IPS-18a (cell line): ENCODE measurements at regions not wholly inside any gene's neighbourhood (a gene's known extent, or its start where the extent isn't known, plus 50 kb on each side); places are given as distances from the start of the nearest gene placed in this dataset.

Source experiments
- H3K27ac ChIP-seq: one replicate; pipeline ENCODE4 v1.5.1; 2013; ENCODE audit warnings: low read length
- H3K27me3 ChIP-seq: one replicate; pipeline ENCODE4 v1.6.1; 2013; ENCODE audit warnings: mild to moderate bottlenecking, low read length; ENCODE audit not compliant: control insufficient read depth, insufficient read depth
- H3K36me3 ChIP-seq: one replicate; pipeline ENCODE4 v1.6.1; 2013; ENCODE audit warnings: low read depth, low read length; ENCODE audit not compliant: control insufficient read depth
- H3K4me1 ChIP-seq: one replicate; pipeline ENCODE4 v1.6.1; 2013; ENCODE audit warnings: low read depth, low read length; ENCODE audit not compliant: control insufficient read depth
- H3K4me3 ChIP-seq: one replicate; pipeline ENCODE4 v1.5.1; 2013; ENCODE audit warnings: low read length
- H3K9ac ChIP-seq: one replicate; pipeline ENCODE4 v1.6.1; 2013; ENCODE audit warnings: mild to moderate bottlenecking, low read length, moderate library complexity
- H3K9me3 ChIP-seq: one replicate; pipeline ENCODE4 v1.6.1; 2013; ENCODE audit warnings: low read depth, low read length; ENCODE audit not compliant: control insufficient read depth

- no peaks in the 10 kb centered on the region for H3K36me3 ChIP-seq
- H3K4me1 ChIP-seq, result no peaks in the 10 kb centered on the region
- H3K9me3 ChIP-seq, result no peaks in the 10 kb centered on the region
- no peak overlapping the region for H3K4me3 ChIP-seq
- no peak overlapping the region for H3K27ac ChIP-seq
- no peak overlapping the region for H3K9ac ChIP-seq
- no peaks in the 10 kb centered on the region for H3K27me3 ChIP-seq
These were observed 541.7 kb downstream of the TBL1XR1 start for GRCh38 chr3:176655404-176656094.

DNA sequence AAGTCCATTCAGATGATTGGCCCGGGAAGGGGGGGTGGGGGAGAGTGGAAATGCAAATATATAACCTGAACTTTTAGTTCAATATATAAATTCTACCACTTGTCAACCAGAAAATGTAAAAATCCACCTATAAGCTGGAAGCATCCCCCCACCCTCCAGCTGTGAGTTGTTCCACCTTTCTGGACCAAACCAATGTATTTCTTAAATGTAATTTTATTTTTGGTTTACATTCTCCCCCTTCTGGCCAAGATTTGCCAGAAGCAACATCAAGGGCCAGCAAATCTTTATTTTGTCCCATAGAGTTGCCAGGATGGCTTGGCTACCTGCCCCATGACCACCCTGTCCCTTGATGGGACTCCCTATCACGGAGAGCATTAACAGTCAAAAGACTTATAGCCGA, 545.7 kb downstream of the TBL1XR1 start:
- H3K27ac ChIP-seq, result no peak overlapping the region
- H3K9ac ChIP-seq, result no peak overlapping the region
- H3K4me1 ChIP-seq, result no peaks in the 10 kb centered on the region
- no peaks in the 10 kb centered on the region for H3K9me3 ChIP-seq
- H3K36me3 ChIP-seq, result no peaks in the 10 kb centered on the region
- no peak overlapping the region for H3K4me3 ChIP-seq
- no peaks in the 10 kb centered on the region for H3K27me3 ChIP-seq

GRCh38 chr3:176650478-176650877, 546.8 kb downstream of the TBL1XR1 start:
- Histone ChIP-seq H3K9me3 (no peaks in the 10 kb centered on the region), H3K36me3 (no peaks in the 10 kb centered on the region)

GRCh38 chr3:176647987-176648386, 549.3 kb downstream of the TBL1XR1 start:
- Histone ChIP-seq H3K27me3 (no peaks in the 10 kb centered on the region), H3K27ac (no peak overlapping the region), H3K4me3 (no peak overlapping the region), H3K36me3 (no peaks in the 10 kb centered on the region), H3K9ac (no peak overlapping the region), H3K9me3 (no peaks in the 10 kb centered on the region), H3K4me1 (no peaks in the 10 kb centered on the region)

More at GRCh38 chr3:176650478-176650877, 546.8 kb downstream of the TBL1XR1 start:
- Histone ChIP-seq H3K4me1 (no peaks in the 10 kb centered on the region), H3K27me3 (no peaks in the 10 kb centered on the region), H3K9ac (no peak overlapping the region), H3K27ac (no peak overlapping the region), H3K4me3 (no peak overlapping the region)

DNA sequence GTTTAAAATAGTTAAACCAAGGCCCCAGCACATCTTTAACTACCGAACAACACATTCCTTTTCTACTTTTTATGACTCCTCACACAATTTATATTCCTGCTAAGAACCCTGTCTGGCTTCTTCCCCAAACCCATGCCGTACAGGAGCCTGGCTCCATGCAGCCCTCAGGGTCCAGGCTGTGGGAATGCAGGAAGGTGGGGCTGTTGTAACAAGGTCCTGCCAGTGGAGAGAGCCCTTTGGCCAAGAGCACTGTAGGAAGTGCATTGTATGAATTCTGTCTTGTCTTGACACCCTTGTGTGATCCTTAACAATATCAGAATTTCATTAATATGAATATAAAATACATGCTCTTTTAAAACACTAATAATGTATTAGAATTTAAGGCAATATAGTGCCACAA, 563.8 kb downstream of the TBL1XR1 start:
- Histone ChIP-seq H3K9ac (no peak overlapping the region), H3K4me1 (no peaks in the 10 kb centered on the region), H3K9me3 (no peaks in the 10 kb centered on the region), H3K27ac (no peak overlapping the region), H3K36me3 (no peaks in the 10 kb centered on the region), H3K27me3 (no peaks in the 10 kb centered on the region), H3K4me3 (no peak overlapping the region)

GRCh38 chr3:176632925-176633324, 564.4 kb downstream of the TBL1XR1 start:
- H3K4me1 ChIP-seq, result no peaks in the 10 kb centered on the region
- H3K9me3 ChIP-seq, result no peaks in the 10 kb centered on the region
- H3K27ac ChIP-seq, result no peak overlapping the region
- H3K27me3 ChIP-seq, result no peaks in the 10 kb centered on the region
- H3K4me3 ChIP-seq, result no peak overlapping the region
- no peaks in the 10 kb centered on the region for H3K36me3 ChIP-seq
- no peak overlapping the region for H3K9ac ChIP-seq

- Histone ChIP-seq H3K9me3 (no peaks in the 10 kb centered on the region), H3K9ac (no peak overlapping the region), H3K4me1 (no peaks in the 10 kb centered on the region), H3K27me3 (no peaks in the 10 kb centered on the region), H3K36me3 (no peaks in the 10 kb centered on the region), H3K4me3 (no peak overlapping the region), H3K27ac (no peak overlapping the region)
These were observed 566.1 kb downstream of the TBL1XR1 start for GRCh38 chr3:176631165-176631564.

DNA sequence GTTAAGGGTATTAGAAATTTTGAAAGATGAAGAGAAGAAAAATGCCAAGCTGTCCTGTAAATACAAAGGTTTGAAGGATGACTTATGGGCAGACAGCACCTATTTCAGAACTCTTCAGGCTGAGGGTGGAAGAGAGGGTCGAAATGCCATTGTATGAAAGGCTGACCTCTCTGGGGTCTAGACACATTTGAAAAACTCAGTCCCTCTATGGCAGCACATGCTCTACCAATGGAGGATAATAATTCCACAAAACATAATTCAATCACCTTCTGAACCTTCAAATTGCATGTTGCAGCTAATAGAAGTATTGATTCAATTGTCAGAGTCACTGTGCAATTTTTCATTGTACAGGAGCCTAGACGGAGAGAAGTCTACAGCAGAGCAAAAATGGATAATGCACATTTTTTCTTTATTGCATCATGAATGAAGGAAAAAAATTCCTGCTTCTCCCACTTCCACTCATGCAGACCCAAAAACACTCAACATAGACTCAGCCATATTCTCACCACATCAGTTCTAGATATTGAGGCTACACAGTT, 569.1 kb downstream of the TBL1XR1 start:
- Histone ChIP-seq H3K9me3 (no peaks in the 10 kb centered on the region), H3K36me3 (no peaks in the 10 kb centered on the region), H3K4me3 (no peak overlapping the region), H3K9ac (no peak overlapping the region), H3K4me1 (no peaks in the 10 kb centered on the region), H3K27ac (no peak overlapping the region), H3K27me3 (no peaks in the 10 kb centered on the region)

GRCh38 chr3:176623468-176624150, 573.7 kb downstream of the TBL1XR1 start:
- Histone ChIP-seq H3K4me1 (no peaks in the 10 kb centered on the region), H3K27me3 (no peaks in the 10 kb centered on the region), H3K36me3 (no peaks in the 10 kb centered on the region), H3K9ac (no peak overlapping the region), H3K9me3 (no peaks in the 10 kb centered on the region), H3K4me3 (no peak overlapping the region), H3K27ac (no peak overlapping the region)

- H3K9me3 ChIP-seq, result no peaks in the 10 kb centered on the region
- no peak overlapping the region for H3K27ac ChIP-seq
- no peaks in the 10 kb centered on the region for H3K36me3 ChIP-seq
These were observed 577.4 kb downstream of the TBL1XR1 start for GRCh38 chr3:176619833-176620232.

GRCh38 chr3:176615826-176616225, 581.5 kb downstream of the TBL1XR1 start:
- Histone ChIP-seq H3K9ac (no peak overlapping the region), H3K4me1 (no peaks in the 10 kb centered on the region), H3K36me3 (no peaks in the 10 kb centered on the region), H3K27me3 (no peaks in the 10 kb centered on the region), H3K9me3 (no peaks in the 10 kb centered on the region), H3K4me3 (no peak overlapping the region), H3K27ac (no peak overlapping the region)

More at GRCh38 chr3:176619833-176620232, 577.4 kb downstream of the TBL1XR1 start:
- no peaks in the 10 kb centered on the region for H3K27me3 ChIP-seq
- no peaks in the 10 kb centered on the region for H3K4me1 ChIP-seq
- H3K4me3 ChIP-seq, result no peak overlapping the region
- no peak overlapping the region for H3K9ac ChIP-seq

DNA sequence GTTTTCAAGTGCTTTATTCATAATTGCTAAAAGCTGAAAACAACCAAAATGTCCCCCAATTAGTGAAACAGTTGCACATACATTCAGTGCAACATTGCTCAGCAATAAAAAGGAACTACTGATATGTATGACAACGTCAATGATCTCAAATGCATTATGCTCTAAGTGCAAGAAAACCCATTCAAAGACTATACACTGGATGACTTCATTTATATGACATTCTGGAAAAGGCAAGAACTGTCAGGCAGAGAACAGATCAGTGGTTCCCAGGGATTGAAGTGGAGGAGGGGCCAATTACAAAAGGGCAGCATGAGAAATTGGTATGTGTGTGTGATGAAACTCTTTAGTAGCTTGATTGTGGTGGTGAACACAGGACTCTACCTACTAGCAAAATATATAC, 585.6 kb downstream of the TBL1XR1 start:
- no peaks in the 10 kb centered on the region for H3K27me3 ChIP-seq
- H3K4me1 ChIP-seq, result no peaks in the 10 kb centered on the region
- H3K36me3 ChIP-seq, result no peaks in the 10 kb centered on the region
- H3K9ac ChIP-seq, result no peak overlapping the region
- H3K4me3 ChIP-seq, result no peak overlapping the region
- no peak overlapping the region for H3K27ac ChIP-seq
- no peaks in the 10 kb centered on the region for H3K9me3 ChIP-seq
